ENCODE measurements at regions not wholly inside any gene's neighbourhood (a gene's known extent, or its start where the extent isn't known, plus 50 kb on each side); places are given as distances from the start of the nearest gene placed in this dataset.

DNA sequence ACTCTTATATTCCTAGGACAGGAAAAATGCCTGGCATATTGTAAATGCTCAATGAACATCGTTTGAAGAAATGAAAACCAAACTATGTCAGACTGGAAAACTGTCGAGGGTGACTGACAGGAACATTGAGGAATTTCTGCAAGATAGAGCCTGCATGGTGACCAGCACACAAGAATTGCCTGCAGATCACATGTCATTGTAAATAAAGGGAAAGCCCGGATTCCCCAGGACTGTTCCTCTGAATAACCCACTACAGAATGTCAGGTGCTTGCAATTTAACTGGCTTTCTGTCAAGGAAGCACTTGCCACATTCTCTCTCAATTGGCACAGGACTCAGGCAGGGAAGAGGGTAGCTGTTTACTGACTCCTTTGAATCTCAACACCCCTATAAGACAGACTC is 129.0 kb upstream of the REG3G start:
- TF ChIP-seq POLR2A (IDR thresholded peaks at IDR 0.05), result no peak
- TF ChIP-seq, protein P1, sequence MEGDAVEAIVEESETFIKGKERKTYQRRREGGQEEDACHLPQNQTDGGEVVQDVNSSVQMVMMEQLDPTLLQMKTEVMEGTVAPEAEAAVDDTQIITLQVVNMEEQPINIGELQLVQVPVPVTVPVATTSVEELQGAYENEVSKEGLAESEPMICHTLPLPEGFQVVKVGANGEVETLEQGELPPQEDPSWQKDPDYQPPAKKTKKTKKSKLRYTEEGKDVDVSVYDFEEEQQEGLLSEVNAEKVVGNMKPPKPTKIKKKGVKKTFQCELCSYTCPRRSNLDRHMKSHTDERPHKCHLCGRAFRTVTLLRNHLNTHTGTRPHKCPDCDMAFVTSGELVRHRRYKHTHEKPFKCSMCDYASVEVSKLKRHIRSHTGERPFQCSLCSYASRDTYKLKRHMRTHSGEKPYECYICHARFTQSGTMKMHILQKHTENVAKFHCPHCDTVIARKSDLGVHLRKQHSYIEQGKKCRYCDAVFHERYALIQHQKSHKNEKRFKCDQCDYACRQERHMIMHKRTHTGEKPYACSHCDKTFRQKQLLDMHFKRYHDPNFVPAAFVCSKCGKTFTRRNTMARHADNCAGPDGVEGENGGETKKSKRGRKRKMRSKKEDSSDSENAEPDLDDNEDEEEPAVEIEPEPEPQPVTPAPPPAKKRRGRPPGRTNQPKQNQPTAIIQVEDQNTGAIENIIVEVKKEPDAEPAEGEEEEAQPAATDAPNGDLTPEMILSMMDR (IDR thresholded peaks at IDR 0.05), result no peak
- TF ChIP-seq POLR2AphosphoS5 (IDR thresholded peaks at IDR 0.05; ENCODE audit: insufficient read depth in 1 of 2, low read depth in 1 of 2), result no peak
- intact Hi-C loops (cut with DNase I), result no loop called here

DNA sequence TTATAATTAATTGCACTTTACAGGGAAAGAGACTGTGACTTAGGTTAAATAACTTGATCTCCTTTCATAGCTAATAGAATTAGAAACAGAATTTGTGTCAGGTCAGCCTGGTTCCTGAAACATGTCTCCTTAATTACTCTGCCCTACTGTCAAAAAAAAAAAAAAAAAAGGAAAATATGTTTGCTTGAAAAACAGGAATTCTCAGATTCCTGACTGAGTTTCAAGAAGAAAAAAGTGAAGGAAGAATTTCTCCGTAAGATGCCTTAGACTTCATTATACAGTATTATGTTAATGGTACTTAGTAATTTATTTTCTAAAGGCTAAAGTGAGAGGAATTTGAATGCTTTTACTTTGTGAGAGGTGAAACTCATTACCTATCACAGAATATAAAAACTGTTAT is 118.4 kb upstream of the REG3G start:
- H3K36me3 ChIP-seq, result no peaks in the 10 kb centered on the region
- intact Hi-C loops (cut with DNase I), result no loop called here
- no peak overlapping the region for H3K27ac ChIP-seq
- no peak for DNase-seq (ENCODE audit: extremely low spot score in 2 of 2)
- H3K27me3 ChIP-seq, result no peaks in the 10 kb centered on the region
- no peak for TF ChIP-seq POLR2AphosphoS5 (IDR thresholded peaks at IDR 0.05; ENCODE audit: insufficient read depth in 1 of 2, low read depth in 1 of 2)
- TF ChIP-seq POLR2A (IDR thresholded peaks at IDR 0.05), result no peak
- TF ChIP-seq, protein P1 (IDR thresholded peaks at IDR 0.05), result no peak
- H3K4me3 ChIP-seq, result no peak overlapping the region
- H3K4me1 ChIP-seq, result no peaks in the 10 kb centered on the region
- no peaks in the 10 kb centered on the region for H3K9me3 ChIP-seq

More for the DNA sequence above, 129.0 kb upstream of the REG3G start:
- H3K27ac ChIP-seq, result no peak overlapping the region
- H3K36me3 ChIP-seq, result no peaks in the 10 kb centered on the region
- H3K27me3 ChIP-seq, result no peaks in the 10 kb centered on the region
- DNase-seq (ENCODE audit: extremely low spot score in 2 of 2), result no peak
- H3K4me1 ChIP-seq, result no peaks in the 10 kb centered on the region
- no peak overlapping the region for H3K4me3 ChIP-seq
- H3K9me3 ChIP-seq, result no peaks in the 10 kb centered on the region

DNA sequence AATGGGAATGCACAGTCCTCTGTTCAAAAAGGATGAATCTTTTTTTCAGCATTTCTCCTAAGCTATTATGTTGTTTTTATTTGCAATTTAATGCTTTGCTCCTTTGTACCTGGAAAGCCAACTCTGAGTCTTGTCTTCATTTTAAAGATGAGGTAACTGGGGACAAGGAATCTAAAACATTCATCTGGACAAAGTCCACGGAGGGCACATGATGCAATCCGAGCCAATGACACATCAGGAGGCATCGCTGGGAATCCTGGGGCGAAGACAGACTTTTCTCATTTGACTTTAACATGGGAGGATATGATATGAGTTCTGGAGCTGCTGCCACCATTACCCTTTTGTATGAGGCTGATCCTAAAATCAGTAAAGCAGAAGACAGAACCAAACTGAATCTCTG is 116.5 kb upstream of the REG3G start:
- H3K9me3 ChIP-seq, result no peaks in the 10 kb centered on the region
- intact Hi-C loops (cut with DNase I), result no loop called here
- H3K27ac ChIP-seq, result no peak overlapping the region
- no peak for DNase-seq (ENCODE audit: extremely low spot score in 2 of 2)
- no peaks in the 10 kb centered on the region for H3K4me1 ChIP-seq
- H3K4me3 ChIP-seq, result no peak overlapping the region
- TF ChIP-seq, protein P1 (IDR thresholded peaks at IDR 0.05), result no peak
- TF ChIP-seq POLR2A (IDR thresholded peaks at IDR 0.05), result no peak
- TF ChIP-seq POLR2AphosphoS5 (IDR thresholded peaks at IDR 0.05; ENCODE audit: insufficient read depth in 1 of 2, low read depth in 1 of 2), result no peak
- no peaks in the 10 kb centered on the region for H3K27me3 ChIP-seq
- H3K36me3 ChIP-seq, result no peaks in the 10 kb centered on the region

DNA sequence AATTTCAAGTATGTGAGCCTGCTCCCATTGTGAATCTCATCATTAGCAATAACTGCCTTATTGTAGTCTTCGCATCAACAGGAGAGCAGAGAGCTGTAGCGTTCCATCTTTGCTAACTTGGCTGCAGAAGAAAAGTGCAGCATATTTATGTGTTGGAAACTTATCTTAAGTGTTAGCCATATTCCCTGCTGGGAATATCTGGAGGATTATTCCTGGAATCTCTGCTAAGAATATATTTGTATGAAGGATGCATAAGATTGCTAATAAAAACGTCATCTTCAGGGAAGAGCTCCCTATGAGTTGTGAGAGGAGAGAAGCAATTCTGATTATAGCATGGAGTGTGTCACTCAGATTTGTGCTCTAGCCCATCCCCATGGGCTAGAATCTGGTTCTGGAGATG is 115.1 kb upstream of the REG3G start:
- Histone ChIP-seq H3K27me3 (no peaks in the 10 kb centered on the region), H3K27ac (no peak overlapping the region), H3K36me3 (no peaks in the 10 kb centered on the region), H3K4me3 (no peak overlapping the region), H3K9me3 (no peaks in the 10 kb centered on the region), H3K4me1 (no peaks in the 10 kb centered on the region)
- intact Hi-C loops (cut with DNase I), result no loop called here
- TF ChIP-seq, protein P1 (IDR thresholded peaks at IDR 0.05), result no peak
- TF ChIP-seq POLR2AphosphoS5 (IDR thresholded peaks at IDR 0.05; ENCODE audit: insufficient read depth in 1 of 2, low read depth in 1 of 2), result no peak
- no peak for TF ChIP-seq POLR2A (IDR thresholded peaks at IDR 0.05)
- DNase-seq (ENCODE audit: extremely low spot score in 2 of 2), result no peak

DNA sequence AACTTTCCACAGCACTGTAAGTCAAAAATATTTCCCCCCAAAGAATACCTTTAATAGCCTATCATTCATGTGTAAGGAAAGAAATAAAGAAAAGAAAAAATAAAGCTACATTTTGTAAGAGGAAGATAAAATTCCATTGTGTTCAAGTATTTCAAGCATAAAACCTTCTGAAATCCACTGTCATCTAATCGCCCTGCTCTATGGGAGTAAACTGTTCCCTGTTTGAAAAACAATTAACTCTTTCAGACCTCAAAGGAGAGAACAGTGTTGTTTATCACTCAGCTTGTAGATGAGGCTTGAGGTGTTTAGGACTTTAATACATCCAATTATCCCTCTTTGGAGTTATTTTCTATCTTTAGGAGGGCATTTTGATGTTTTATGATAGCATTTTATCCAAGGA is 112.2 kb upstream of the REG3G start:
- H3K27me3 ChIP-seq, result no peaks in the 10 kb centered on the region
- TF ChIP-seq POLR2A (IDR thresholded peaks at IDR 0.05) (no peak), POLR2AphosphoS5 (IDR thresholded peaks at IDR 0.05; ENCODE audit: insufficient read depth in 1 of 2, low read depth in 1 of 2) (no peak)
- TF ChIP-seq, protein P1 (IDR thresholded peaks at IDR 0.05), result no peak
- DNase-seq (ENCODE audit: extremely low spot score in 2 of 2), result no peak
- H3K4me3 ChIP-seq, result no peak overlapping the region
- no peaks in the 10 kb centered on the region for H3K36me3 ChIP-seq
- intact Hi-C loops (cut with DNase I), result no loop called here
- H3K27ac ChIP-seq, result no peak overlapping the region
- H3K4me1 ChIP-seq, result no peaks in the 10 kb centered on the region
- H3K9me3 ChIP-seq, result no peaks in the 10 kb centered on the region

Measured in vagina (tissue), 2 donors.